ENCODE measurements at regions not wholly inside any gene's neighbourhood (a gene's known extent, or its start where the extent isn't known, plus 50 kb on each side); places are given as distances from the start of the nearest gene placed in this dataset.

DNA sequence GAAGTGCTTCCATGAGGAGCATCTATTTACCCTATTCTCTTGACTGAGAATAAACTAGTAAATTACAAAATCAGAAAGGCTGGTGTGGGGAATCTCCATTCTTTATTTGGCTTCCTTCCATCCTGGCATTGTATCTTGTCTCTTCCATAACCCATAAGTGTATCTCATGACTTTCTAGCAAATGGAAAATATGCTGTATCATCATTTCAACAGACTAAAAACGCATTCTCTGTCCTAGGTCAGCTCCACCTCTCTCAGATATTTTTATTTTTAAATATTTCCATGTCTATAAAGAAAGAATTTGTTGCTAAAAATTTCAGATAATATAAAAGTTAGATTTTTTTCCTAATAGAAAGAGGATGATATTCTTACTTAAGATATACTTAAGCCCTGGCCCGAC is 154.2 kb upstream of the MYO16 start:
- intact Hi-C loops (cut with micrococcal nuclease) = no loop called here
- ChIA-PET POLR2A (ENCODE audit: unreplicated experiment) (no interaction called here), CTCF (no interaction called here)
- Histone ChIP-seq H3K27me3 (ENCODE audit: low read length) (peaks cover 21% of the 10 kb centered on the region), H3K9me3 (ENCODE audit: low read length) (no peaks in the 10 kb centered on the region), H3K4me1 (ENCODE audit: insufficient read depth, low read length) (no peaks in the 10 kb centered on the region), H2AFZ (ENCODE audit: low read length) (no peak overlapping the region), H3K27ac (ENCODE audit: low read length) (no peak overlapping the region), H3K36me3 (ENCODE audit: low read depth, low read length) (no peaks in the 10 kb centered on the region), H4K20me1 (ENCODE audit: low read length) (no peaks in the 10 kb centered on the region), H3K9ac (ENCODE audit: low read length) (no peak overlapping the region), H3K4me3 (ENCODE audit: low read length) (no peak overlapping the region), H3K79me2 (ENCODE audit: low read length) (no peaks in the 10 kb centered on the region), H3F3A (ENCODE audit: low read length, unreplicated experiment) (no peaks in the 10 kb centered on the region), H3K9me2 (replicated peaks; ENCODE audit: low read length) (no peaks in the 10 kb centered on the region), H3K4me2 (ENCODE audit: low read length) (no peak overlapping the region)
- ATAC-seq = no peak
- TF ChIP-seq EZH2phosphoT487 (IDR thresholded peaks at IDR 0.05; ENCODE audit: borderline replicate concordance, low read length) = no peak
- no peak for TF ChIP-seq EZH2 (IDR thresholded peaks at IDR 0.05; ENCODE audit: low read length, unreplicated experiment)
- no peak for TF ChIP-seq CTCF (conservative IDR thresholded peaks at IDR 0.05; ENCODE audit: low read depth, low read length)
- no peak for DNase-seq
- no TSS peak for BruUV-seq (replicated peaks)

DNA sequence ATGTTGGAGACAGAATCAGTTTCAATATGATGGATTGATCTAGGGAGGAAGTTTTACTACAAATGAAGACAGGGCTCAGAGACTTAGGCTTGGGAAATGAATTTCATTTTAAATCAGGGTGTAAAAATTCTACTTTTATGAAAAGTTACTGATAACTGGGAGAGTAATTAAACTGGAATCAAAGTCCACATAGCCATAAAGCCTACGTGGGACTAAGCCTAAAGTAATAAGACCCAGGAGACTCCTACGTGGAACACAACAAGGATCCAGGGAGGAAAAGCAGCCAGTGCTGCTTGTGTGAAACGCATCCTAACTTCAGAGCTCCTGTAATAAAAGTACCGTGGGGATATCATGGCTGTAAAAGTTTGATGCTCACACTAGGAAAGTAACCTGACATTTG is 152.0 kb upstream of the MYO16 start:
- Histone ChIP-seq H3K27ac (ENCODE audit: low read length) (no peak overlapping the region), H3K9ac (ENCODE audit: low read length) (no peak overlapping the region), H4K20me1 (ENCODE audit: low read length) (no peaks in the 10 kb centered on the region), H3K9me2 (replicated peaks; ENCODE audit: low read length) (no peaks in the 10 kb centered on the region), H3K4me3 (ENCODE audit: low read length) (no peak overlapping the region), H3K4me1 (ENCODE audit: insufficient read depth, low read length) (no peaks in the 10 kb centered on the region), H3K79me2 (ENCODE audit: low read length) (no peaks in the 10 kb centered on the region), H3K27me3 (ENCODE audit: low read length) (peaks cover 21% of the 10 kb centered on the region), H3F3A (ENCODE audit: low read length, unreplicated experiment) (no peaks in the 10 kb centered on the region), H3K36me3 (ENCODE audit: low read depth, low read length) (no peaks in the 10 kb centered on the region), H2AFZ (ENCODE audit: low read length) (no peak overlapping the region), H3K9me3 (ENCODE audit: low read length) (no peaks in the 10 kb centered on the region), H3K4me2 (ENCODE audit: low read length) (no peak overlapping the region)
- POLR2A ChIA-PET (ENCODE audit: unreplicated experiment) = no interaction called here
- intact Hi-C loops (cut with micrococcal nuclease) = no loop called here
- CTCF ChIA-PET = no interaction called here
- DNase-seq (no peak), ATAC-seq (no peak)
- no TSS peak for BruUV-seq (replicated peaks)
- no peak for TF ChIP-seq CTCF (conservative IDR thresholded peaks at IDR 0.05; ENCODE audit: low read depth, low read length)
- no peak for TF ChIP-seq EZH2 (IDR thresholded peaks at IDR 0.05; ENCODE audit: low read length, unreplicated experiment)
- TF ChIP-seq EZH2phosphoT487 (IDR thresholded peaks at IDR 0.05; ENCODE audit: borderline replicate concordance, low read length) = no peak

DNA sequence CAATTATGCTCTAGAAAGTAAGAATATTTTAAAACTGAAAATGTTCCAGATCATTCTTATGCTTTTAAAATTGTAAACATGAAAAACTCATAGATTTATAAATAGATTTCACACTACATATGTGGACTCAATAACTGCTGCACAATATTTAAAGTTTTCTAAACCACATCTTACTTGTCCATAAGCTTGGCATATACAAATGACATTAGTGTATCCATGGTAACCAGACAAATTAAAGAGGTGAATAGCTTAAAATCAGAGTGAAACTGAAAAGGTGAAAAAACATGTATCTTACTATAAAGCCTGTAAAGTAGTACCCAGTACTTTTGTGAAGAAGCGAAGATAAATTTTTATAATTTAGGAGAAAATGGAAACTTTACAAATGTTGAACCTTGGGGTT is 151.2 kb upstream of the MYO16 start:
- ChIA-PET POLR2A (ENCODE audit: unreplicated experiment) (no interaction called here), CTCF (no interaction called here)
- Histone ChIP-seq H4K20me1 (ENCODE audit: low read length) (no peaks in the 10 kb centered on the region), H3K9me2 (replicated peaks; ENCODE audit: low read length) (no peaks in the 10 kb centered on the region), H3K27ac (ENCODE audit: low read length) (no peak overlapping the region), H3K4me1 (ENCODE audit: insufficient read depth, low read length) (no peaks in the 10 kb centered on the region), H3K79me2 (ENCODE audit: low read length) (no peaks in the 10 kb centered on the region), H3K9ac (ENCODE audit: low read length) (no peak overlapping the region), H3F3A (ENCODE audit: low read length, unreplicated experiment) (no peaks in the 10 kb centered on the region), H3K9me3 (ENCODE audit: low read length) (no peaks in the 10 kb centered on the region), H3K4me3 (ENCODE audit: low read length) (no peak overlapping the region), H3K36me3 (ENCODE audit: low read depth, low read length) (no peaks in the 10 kb centered on the region), H3K4me2 (ENCODE audit: low read length) (no peak overlapping the region), H2AFZ (ENCODE audit: low read length) (no peak overlapping the region), H3K27me3 (ENCODE audit: low read length) (peaks cover 21% of the 10 kb centered on the region)
- intact Hi-C loops (cut with micrococcal nuclease) = no loop called here
- BruUV-seq (replicated peaks) = no TSS peak
- DNase-seq = no peak
- TF ChIP-seq CTCF (conservative IDR thresholded peaks at IDR 0.05; ENCODE audit: low read depth, low read length) = no peak
- no peak for TF ChIP-seq EZH2 (IDR thresholded peaks at IDR 0.05; ENCODE audit: low read length, unreplicated experiment)
- TF ChIP-seq EZH2phosphoT487 (IDR thresholded peaks at IDR 0.05; ENCODE audit: borderline replicate concordance, low read length) = no peak
- ATAC-seq = no peak
